GM12801 (cell line): ENCODE measurements at regions not wholly inside any gene's neighbourhood (a gene's known extent, or its start where the extent isn't known, plus 50 kb on each side); places are given as distances from the start of the nearest gene placed in this dataset.

Experiments used
- TF ChIP-seq, protein P1 (sequence below): IDR thresholded peaks from one replicate; pipeline ENCODE4 v1.5.1; 2011; ENCODE audit warnings: control low read depth; ENCODE audit not compliant: insufficient read length; ENCODE audit errors: extremely low read depth

DNA sequence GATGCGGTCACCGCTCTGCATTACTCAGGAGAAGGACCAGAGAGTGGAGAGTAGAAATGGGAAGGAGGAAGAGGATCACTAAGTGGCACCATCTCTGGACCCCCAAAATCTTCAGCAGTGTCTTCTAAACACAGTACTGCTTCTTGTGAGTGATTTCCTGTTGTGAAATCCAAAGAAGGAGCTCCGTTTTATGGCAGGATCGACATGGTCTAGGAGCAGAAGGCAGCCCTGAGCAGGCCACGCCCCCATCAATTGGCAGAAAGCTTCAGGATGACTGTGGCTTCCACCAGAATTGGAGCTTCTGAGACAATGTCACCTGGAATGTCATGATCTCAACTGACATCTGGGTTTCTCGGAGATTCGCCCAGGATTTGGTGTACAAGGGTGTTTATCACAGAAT, 171.5 kb downstream of the ADSS2 start:
- TF ChIP-seq, protein P1, sequence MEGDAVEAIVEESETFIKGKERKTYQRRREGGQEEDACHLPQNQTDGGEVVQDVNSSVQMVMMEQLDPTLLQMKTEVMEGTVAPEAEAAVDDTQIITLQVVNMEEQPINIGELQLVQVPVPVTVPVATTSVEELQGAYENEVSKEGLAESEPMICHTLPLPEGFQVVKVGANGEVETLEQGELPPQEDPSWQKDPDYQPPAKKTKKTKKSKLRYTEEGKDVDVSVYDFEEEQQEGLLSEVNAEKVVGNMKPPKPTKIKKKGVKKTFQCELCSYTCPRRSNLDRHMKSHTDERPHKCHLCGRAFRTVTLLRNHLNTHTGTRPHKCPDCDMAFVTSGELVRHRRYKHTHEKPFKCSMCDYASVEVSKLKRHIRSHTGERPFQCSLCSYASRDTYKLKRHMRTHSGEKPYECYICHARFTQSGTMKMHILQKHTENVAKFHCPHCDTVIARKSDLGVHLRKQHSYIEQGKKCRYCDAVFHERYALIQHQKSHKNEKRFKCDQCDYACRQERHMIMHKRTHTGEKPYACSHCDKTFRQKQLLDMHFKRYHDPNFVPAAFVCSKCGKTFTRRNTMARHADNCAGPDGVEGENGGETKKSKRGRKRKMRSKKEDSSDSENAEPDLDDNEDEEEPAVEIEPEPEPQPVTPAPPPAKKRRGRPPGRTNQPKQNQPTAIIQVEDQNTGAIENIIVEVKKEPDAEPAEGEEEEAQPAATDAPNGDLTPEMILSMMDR, result no peak

GRCh38 chr1:244280859-244281258, 170.8 kb downstream of the ADSS2 start:
- TF ChIP-seq, protein P1, result no peak

- TF ChIP-seq, protein P1, result no peak
Observed at GRCh38 chr1:244283772-244284171, 167.9 kb downstream of the ADSS2 start.

- TF ChIP-seq, protein P1, result no peak
Observed at GRCh38 chr1:244284641-244285156, 167.0 kb downstream of the ADSS2 start.

DNA sequence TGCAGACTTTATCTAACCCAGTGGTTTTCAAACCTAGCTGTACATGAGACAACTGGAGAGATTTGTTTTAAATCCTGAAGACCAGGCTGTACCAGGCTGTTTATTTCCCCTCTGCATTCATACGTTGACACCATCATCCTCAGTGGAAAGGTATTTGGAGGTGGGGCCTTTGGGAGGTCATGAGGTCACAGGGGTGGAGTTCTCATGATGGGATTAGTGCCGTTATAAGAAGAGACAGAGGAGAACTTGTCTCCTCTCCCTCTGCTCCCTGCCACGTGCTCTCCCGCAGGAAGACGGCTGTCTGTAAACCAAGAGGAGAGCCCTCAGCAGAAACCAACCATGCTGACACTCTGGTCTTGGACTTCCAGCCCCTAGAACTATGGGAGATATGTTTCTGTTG, 165.4 kb downstream of the ADSS2 start:
- TF ChIP-seq, protein P1, result no peak

DNA sequence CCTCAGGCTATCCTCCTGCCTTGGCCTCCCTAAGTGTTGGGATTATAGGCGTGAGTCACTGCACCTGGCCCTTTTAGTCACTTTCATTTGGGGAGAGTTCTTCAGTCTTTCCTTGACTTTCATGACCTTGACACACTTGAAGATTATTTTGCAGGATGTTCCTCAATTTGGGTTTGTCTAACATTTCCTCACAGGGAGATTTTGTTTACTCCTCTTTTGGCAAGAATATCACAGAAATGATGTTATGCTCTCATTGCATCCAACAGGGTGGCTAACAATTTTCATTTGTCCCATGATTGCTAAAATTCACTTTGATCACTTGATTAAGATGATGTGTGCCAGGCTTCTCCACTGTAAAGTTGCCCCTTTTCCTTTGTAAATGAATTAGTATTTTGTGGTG, 164.0 kb downstream of the ADSS2 start:
- TF ChIP-seq, protein P1, result no peak

- TF ChIP-seq, protein P1, result no peak
Observed at GRCh38 chr1:244288663-244289062, 163.0 kb downstream of the ADSS2 start.
